Upper lobe of left lung (tissue), 6 donors: ENCODE measurements at regions not wholly inside any gene's neighbourhood (a gene's known extent, or its start where the extent isn't known, plus 50 kb on each side); places are given as distances from the start of the nearest gene placed in this dataset.

Experiments used
- ATAC-seq, 2 donors: fragments of 200-7000 bp; cut with Tn5 transposase; one replicate each; pipeline ENCODE4 v1.9.1; 2022; ENCODE audit warnings: mild to moderate bottlenecking in 2 of 2, moderate library complexity in 2 of 2; ENCODE audit not compliant: low FRiP score in 2 of 2
- DNase-seq, 2 donors: peaks; one replicate each; pipeline ENCODE4 v3.0.0-alpha.2; 2019 to 2020
- H3K27ac ChIP-seq, 4 donors: fragments of 200-600 bp; sonication (generic); one replicate each; pipeline ENCODE4 v1.5.1; 2016 to 2019
- H3K27me3 ChIP-seq, 4 donors: fragments of 200-600 bp; sonication (generic); one replicate each; pipeline ENCODE4 v1.5.1; 2017 to 2019
- H3K36me3 ChIP-seq, 4 donors: fragments of 200-600 bp; sonication (generic); one replicate each; pipeline ENCODE4 v1.5.1; 2016 to 2019
- H3K4me1 ChIP-seq, 4 donors: fragments of 200-600 bp; sonication (generic); one replicate each; pipeline ENCODE4 v1.5.1; 2018 to 2019
- H3K4me3 ChIP-seq, 4 donors: fragments of 200-600 bp; sonication (generic); one replicate each; pipeline ENCODE4 v1.5.1; 2017 to 2019; ENCODE audit warnings: mild to moderate bottlenecking in 2 of 4, moderate library complexity in 1 of 4
- H3K9me3 ChIP-seq, 4 donors: fragments of 200-600 bp; sonication (generic); one replicate each; pipeline ENCODE4 v1.5.1; 2018 to 2019
- CTCF ChIP-seq, 6 experiments: fragments of 450-650 bp in 4 of 6; fragments of 200-600 bp in 2 of 6; sonication (generic) in 2 of 6; IDR thresholded peaks; one replicate each; pipeline ENCODE4 v1.5.1; 2016 to 2019; ENCODE audit warnings: antibody characterized with exemption in 6 of 6
- EP300 ChIP-seq, 4 donors: sonication (generic); formaldehyde crosslinking; IDR thresholded peaks; one replicate each; pipeline ENCODE4 v1.5.1; 2017; ENCODE audit warnings: antibody characterized with exemption in 4 of 4, control low read depth in 2 of 4
- POLR2A ChIP-seq, 4 donors: fragments of 450-650 bp; IDR thresholded peaks; one replicate each; pipeline ENCODE4 v1.5.1; 2016 to 2017; ENCODE audit warnings: antibody characterized with exemption in 4 of 4, mild to moderate bottlenecking in 2 of 4
- POLR2AphosphoS5 ChIP-seq, 2 donors: sonication (generic); formaldehyde crosslinking; IDR thresholded peaks; one replicate each; pipeline ENCODE4 v1.5.1; 2017; ENCODE audit warnings: antibody characterized with exemption in 2 of 2
- WGBS, 2 donors: methylation state at CpG; one replicate each; pipeline ENCODE4 v1.1.5; 2017 to 2018; 5-methylcytosine and 5-hydroxymethylcytosine counted together
- donor health status: DM: no; HTN: no; CAD: no; lungs with moderate emphysema.
- donor health status: DM: no; HTN: yes; CAD: no; lungs with severe emphysema.

DNA sequence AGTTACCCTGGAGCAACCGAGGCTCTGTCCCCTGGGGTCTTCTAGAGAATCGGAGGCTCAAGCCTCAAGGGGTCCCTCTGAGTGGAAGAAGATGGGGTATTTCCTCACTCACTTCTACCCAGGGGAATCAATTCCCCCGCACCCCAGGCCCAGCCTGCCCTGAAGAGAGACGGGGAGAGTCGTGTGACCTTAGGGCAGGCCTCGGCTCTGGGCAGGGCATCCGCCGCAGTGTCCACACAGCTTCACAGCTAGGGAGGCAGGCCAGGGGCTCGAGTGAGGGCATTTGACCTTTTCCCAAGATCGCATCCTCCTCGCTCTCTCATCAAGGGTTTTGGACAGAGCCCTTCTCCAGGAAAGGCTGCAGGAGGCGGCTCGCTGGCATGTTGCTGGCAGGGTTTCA, 57.9 kb upstream of the CNOT6 start:
- Histone ChIP-seq H3K9me3 (no peaks in the 10 kb centered on the region), H3K27me3 (no peaks in the 10 kb centered on the region), H3K36me3 (no peaks in the 10 kb centered on the region), H3K4me3 (no peak overlapping the region), H3K4me1 (peaks cover 0 to 10% (median 2%) of the 10 kb centered on the region in 4 donors), H3K27ac (no peak overlapping the region)
- TF ChIP-seq EP300 (IDR thresholded peaks at IDR 0.05): no peak
- TF ChIP-seq CTCF (IDR thresholded peaks at IDR 0.05): no peak
- no peak for TF ChIP-seq POLR2AphosphoS5 (IDR thresholded peaks at IDR 0.05)
- no peak for TF ChIP-seq POLR2A (IDR thresholded peaks at IDR 0.05)
- DNase-seq (no peak), ATAC-seq (no peak)
- 75 to 82% methylated on average over 5 to 13 of the region's 13 CpGs for WGBS, 2 donors

- H3K27ac ChIP-seq: no peak overlapping the region
- TF ChIP-seq POLR2A (IDR thresholded peaks at IDR 0.05): no peak
- TF ChIP-seq CTCF (IDR thresholded peaks at IDR 0.05): no peak
- no peak for TF ChIP-seq POLR2AphosphoS5 (IDR thresholded peaks at IDR 0.05)
- no peak for TF ChIP-seq EP300 (IDR thresholded peaks at IDR 0.05)
- 40 to 91% methylated on average over 1 to 6 of the region's 6 CpGs for WGBS, 2 donors
- peaks cover 0 to 13% (median 2%) of the 10 kb centered on the region in 4 donors for H3K4me1 ChIP-seq
- no peaks in the 10 kb centered on the region for H3K27me3 ChIP-seq
- no peak overlapping the region for H3K4me3 ChIP-seq
- no peaks in the 10 kb centered on the region for H3K36me3 ChIP-seq
- H3K9me3 ChIP-seq: no peaks in the 10 kb centered on the region
- no peak for ATAC-seq
- peak in 1 of 2 donors; percentile 42 for DNase-seq
Measured at GRCh38 chr5:180436936-180437335, 57.2 kb upstream of the CNOT6 start.

- no peak for ATAC-seq
Measured at GRCh38 chr5:180437336-180437735, 56.8 kb upstream of the CNOT6 start.

GRCh38 chr5:180438785-180439780, 55.1 kb upstream of the CNOT6 start:
- Histone ChIP-seq H3K4me1 (peaks cover 0 to 14% (median 2%) of the 10 kb centered on the region in 4 donors), H3K27ac (no peak overlapping the region), H3K9me3 (peaks cover 0 to 5% (median 0%) of the 10 kb centered on the region in 4 donors), H3K36me3 (no peaks in the 10 kb centered on the region), H3K27me3 (no peaks in the 10 kb centered on the region), H3K4me3 (no peak overlapping the region)
- WGBS, 2 donors: 83 to 86% methylated on average over 10 to 25 of the region's 26 CpGs
- no peak for ATAC-seq
- peak; percentile 39 to 71 for DNase-seq
- TF ChIP-seq EP300 (IDR thresholded peaks at IDR 0.05): no peak

More at GRCh38 chr5:180437336-180437735, 56.8 kb upstream of the CNOT6 start:
- no peaks in the 10 kb centered on the region for H3K27me3 ChIP-seq
- H3K9me3 ChIP-seq: no peaks in the 10 kb centered on the region
- H3K36me3 ChIP-seq: no peaks in the 10 kb centered on the region
- H3K4me1 ChIP-seq: peaks cover 0 to 14% (median 2%) of the 10 kb centered on the region in 4 donors
- no peak overlapping the region for H3K4me3 ChIP-seq
- WGBS, 2 donors: 94 to 97% methylated on average over 8 of the region's 8 CpGs
- H3K27ac ChIP-seq: no peak overlapping the region
- TF ChIP-seq EP300 (IDR thresholded peaks at IDR 0.05): no peak
- peak in 1 of 2 donors; percentile 50 for DNase-seq

DNA sequence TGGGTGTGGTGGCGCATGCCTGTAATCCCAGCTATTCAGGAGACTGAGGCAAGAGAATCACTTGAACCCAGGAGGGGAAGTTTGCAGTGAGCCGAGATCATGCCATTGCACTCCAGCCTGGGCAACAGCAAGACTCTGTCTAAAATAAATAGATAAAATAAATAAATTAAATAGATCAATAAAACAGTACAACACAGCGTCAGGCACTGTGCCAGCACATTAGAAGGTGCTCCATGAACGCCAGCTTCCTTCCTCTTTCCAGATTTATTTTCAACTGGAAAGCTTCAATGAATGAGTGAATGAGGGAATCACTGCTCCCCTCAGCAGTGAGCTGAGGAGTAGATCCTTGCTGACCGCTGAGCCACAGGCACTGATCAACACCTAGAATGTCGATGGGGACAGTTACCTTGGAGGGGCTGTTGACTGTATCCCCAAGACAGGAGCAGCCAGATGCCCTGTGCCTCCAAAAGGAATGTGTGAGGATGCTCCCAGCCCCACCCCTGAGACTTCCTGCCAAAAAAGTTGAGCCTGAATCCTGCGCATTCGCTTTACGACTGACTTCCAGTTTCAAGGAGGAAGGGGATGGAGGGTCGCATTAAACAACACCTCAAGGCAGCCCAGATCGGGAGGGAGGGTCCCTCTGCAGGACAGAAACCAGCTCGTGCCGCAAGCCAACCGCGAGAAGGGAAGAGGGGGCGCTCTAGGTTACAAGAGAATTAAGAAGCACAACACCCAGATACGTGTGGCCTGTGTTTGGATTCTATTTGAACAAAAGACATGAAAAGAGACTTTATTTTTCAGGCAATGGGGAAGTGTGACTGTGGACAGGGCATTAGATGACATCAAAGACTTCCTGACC, 54.0 kb upstream of the CNOT6 start:
- Histone ChIP-seq H3K36me3 (no peaks in the 10 kb centered on the region), H3K27ac (no peak overlapping the region), H3K4me3 (no peak overlapping the region), H3K27me3 (no peaks in the 10 kb centered on the region), H3K9me3 (peaks cover 3 to 15% (median 4%) of the 10 kb centered on the region in 4 donors), H3K4me1 (peaks cover 0 to 14% (median 2%) of the 10 kb centered on the region in 4 donors)
- TF ChIP-seq POLR2AphosphoS5 (IDR thresholded peaks at IDR 0.05): no peak
- TF ChIP-seq CTCF (IDR thresholded peaks at IDR 0.05): no peak
- TF ChIP-seq EP300 (IDR thresholded peaks at IDR 0.05): no peak
- TF ChIP-seq POLR2A (IDR thresholded peaks at IDR 0.05): no peak
- no peak for DNase-seq
- ATAC-seq: no peak
- 34 to 44% methylated on average over 16 to 17 of the region's 17 CpGs for WGBS, 2 donors
